Activated CD4-positive, alpha-beta T cell treated with anti-CD3 and anti-CD28 coated beads, Interleukin-10, Interleukin-2, amounts not matched to agents 100 ng/mL and 50 ng/mL, durations not matched to agents 16 hours and 8 hours (primary cell): ENCODE measurements at regions not wholly inside any gene's neighbourhood (a gene's known extent, or its start where the extent isn't known, plus 50 kb on each side); places are given as distances from the start of the nearest gene placed in this dataset.
"Not testable (repeated sequence)": the region's sequence is repeated elsewhere in the genome, so short reads cannot be mapped to it uniquely, and the experiment has no call there.

Experiments
- DNase-seq: peaks from one replicate; pipeline ENCODE4 v3.0.0-alpha.2; 2020

- DNase-seq: no peak
Observed at GRCh38 chr14:49092345-49092744, 493.8 kb downstream of the RPS29 start.

DNA sequence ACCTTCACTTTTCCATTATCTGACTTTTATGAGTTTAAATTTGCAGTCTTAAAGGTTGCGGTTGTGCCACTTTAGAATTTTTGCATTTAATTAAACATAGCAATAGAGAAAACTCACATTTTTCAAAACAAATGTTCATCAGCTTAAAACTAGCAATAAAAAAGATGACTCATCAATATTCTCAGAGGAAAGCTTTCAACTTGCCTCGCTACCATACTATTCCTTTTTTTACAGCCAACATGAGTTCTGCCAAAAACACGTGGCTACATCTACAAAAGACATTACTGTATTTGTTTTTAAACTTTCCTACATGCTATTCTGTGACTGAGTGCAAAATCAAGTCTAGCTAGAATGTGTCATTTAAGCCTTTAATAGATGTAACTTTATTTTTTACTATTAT, 497.1 kb downstream of the RPS29 start:
- DNase-seq: no peak

- not testable (repeated sequence) for DNase-seq
Observed at GRCh38 chr14:49073292-49073691, 512.9 kb downstream of the RPS29 start.

DNA sequence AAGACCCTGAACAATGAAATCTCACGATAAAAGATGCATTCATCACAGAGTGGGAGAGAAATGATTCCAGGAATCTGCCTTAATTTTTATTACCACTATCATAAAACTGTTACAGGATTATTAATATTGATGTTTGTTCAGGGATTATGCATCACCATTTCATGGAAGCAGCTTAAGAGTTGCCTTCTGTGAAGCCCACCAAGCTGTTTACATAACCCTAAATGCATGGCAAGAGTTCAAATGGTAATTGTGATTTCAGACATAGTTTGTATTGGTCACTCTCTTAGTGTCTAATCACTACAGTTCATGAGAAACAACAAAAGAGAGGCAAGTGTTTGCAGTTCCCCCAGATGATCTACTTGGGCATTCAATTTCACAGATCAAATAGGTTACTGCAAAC, 527.7 kb downstream of the RPS29 start:
- no peak for DNase-seq

- DNase-seq: no peak
Observed at GRCh38 chr14:49057838-49058510, 528.2 kb downstream of the RPS29 start.

GRCh38 chr14:49056021-49056420, 530.2 kb downstream of the RPS29 start:
- DNase-seq: no peak

DNA sequence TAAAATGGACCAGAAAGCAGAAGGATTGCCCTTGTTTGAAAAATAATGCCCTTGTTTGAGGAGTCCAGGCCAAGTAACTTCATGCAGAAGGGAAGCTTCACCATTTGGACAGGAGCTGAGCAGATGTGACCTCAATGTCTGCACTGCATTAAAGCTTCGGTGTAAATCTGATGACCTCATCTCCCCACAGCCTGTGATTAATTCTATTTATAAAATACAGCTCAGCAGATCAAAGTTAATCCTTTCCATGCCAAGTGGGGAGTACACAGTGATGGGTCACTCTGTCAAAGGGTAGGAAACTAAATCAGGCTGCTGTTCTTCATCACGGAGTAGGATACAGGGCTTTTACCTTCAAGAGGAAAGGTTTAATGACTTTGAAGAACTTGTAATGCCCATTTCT, 533.7 kb downstream of the RPS29 start:
- no peak for DNase-seq

- DNase-seq: no peak
Observed at GRCh38 chr14:49051328-49052060, 534.7 kb downstream of the RPS29 start.

DNA sequence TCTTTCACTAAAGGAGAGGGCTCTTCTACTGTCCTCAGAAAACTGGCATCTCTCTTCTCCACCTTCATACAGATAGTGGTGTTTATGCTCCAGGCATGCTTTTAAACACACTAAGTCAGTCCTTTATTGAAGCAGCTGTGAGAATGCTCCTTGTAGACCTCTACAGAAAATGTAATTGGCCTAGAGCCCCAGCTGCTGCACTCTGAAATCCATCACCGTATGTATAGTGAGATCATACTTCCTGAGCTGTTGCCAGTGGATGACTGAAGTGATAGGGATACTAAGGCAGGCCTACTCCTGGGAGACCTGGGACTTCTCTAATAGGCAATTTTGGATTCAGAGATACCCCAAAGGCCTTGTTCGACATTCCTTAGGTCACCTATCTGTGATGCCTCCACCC, 535.4 kb downstream of the RPS29 start:
- no peak for DNase-seq

DNA sequence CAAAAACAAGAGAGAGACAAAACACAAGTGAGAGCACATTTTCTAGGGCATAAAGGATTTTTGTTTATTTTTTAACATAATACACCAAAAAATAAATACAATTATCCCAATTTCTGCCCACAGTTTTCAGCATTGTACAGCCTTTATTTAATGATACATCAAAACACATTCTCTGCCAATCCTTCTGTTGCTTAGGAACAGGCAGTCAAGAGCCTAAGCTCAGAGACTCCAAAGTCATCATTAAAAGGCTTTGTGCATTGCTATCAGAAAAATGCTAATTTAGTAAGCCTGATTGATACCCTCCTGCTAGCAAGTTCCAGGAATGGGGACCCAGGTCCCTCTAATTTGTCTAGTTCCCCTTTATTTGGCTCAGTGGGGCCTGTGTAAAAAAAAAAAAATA, 536.5 kb downstream of the RPS29 start:
- no peak for DNase-seq

GRCh38 chr14:49044981-49045380, 541.2 kb downstream of the RPS29 start:
- DNase-seq: no peak

DNA sequence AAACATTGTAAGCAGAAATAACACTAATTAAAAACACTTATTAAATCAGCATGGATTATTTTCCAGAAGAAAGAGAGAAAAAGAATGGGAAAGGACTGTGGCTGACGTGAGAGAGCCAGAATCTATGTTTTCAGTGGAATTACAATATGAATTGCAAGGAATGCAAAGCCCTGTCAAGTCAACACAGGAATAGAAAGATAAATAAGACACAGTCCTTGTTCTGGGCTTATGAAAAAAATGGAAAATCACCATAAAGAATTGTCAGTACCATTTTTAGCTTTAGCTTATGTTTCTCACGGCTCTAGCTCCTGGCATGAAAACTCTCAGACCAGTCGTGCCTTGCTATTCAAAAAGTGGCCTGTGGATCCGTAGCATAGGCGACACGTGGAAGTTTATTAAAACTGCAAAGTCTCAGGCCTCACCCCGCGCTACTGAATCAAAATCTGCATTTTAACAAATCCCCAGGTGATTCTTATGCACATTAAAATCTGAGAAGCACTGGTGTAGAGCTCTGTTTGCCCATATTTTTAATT, 549.1 kb downstream of the RPS29 start:
- DNase-seq: no peak

DNA sequence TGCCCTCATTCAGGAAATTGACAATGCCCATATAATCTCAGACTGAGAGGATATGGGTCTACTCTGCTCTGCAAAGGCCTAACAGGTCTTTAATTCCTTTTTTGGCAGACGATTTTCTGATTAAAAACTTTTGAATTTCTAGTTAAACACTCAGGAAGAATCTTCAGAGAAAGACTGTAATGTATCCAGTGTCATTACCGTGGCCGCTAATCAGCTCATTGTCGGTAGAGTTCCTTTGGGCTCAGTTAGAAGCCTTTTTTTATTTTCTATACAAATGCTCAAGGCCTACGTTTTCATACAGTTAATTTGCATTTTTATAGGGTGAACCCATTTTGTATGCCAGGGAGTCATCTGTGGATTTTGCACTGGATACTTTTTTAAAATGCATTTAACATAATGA, 549.9 kb downstream of the RPS29 start:
- DNase-seq: no peak

GRCh38 chr14:49033131-49033530, 553.0 kb downstream of the RPS29 start:
- no peak for DNase-seq

DNA sequence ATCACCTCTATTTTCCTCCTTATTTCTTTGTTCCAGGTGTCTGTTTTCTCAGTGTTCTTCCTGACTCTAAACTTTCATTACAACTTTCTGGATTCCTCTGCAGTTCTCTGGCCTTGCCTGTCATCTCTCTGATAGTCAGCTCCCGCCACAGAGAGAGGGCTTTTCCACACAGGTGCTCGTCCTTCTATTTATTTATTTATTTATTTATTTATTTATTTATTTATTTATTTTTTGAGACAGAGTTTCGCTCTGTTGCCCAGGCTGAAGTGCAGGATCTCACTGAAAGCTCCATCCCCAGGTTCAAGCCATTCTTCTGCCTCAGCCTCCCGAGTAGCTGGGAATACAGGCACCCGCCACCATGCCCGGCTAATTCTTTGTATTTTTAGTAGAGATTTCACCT, 554.5 kb downstream of the RPS29 start:
- DNase-seq: not testable (repeated sequence)

- DNase-seq: no peak
Observed at GRCh38 chr14:49019467-49020115, 566.6 kb downstream of the RPS29 start.

DNA sequence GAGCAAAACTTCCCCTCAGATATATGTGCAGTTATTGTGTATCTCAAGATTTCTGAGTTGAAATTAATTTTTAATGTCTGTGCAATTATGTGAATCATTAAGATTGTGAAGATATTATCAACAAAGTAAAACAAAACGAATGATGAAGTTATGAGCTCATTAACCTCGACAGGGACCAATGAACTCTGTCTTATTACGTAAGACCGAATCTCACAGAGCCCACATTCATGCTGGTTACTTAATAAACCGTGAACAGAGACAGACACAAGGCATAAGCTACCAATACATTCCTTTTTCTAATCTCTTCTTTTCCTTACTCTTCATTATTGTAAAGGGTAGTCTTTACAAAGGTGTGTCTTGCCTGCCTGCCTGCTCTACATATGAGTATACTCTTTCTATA, 568.7 kb downstream of the RPS29 start:
- DNase-seq: no peak

DNA sequence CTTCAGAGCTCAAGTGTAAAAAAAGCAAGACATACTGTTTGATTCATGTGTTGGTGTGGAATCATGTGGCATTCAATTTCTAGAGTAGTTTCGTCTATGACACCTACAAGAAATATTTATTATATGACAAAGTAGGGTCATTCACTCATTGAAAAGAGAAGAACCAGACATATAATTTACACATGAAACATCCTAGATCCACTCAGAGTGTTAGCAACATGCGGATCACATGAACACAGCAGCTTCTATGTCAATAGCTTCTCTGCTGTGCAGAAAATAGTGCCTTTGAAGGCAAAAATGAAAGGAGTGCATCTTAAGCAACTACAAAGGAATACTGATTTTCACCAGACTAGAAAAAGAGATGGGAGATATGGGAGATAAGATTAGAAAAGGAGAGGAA, 569.8 kb downstream of the RPS29 start:
- DNase-seq: no peak

- DNase-seq: no peak
Observed at GRCh38 chr14:49014476-49014875, 571.7 kb downstream of the RPS29 start.

DNA sequence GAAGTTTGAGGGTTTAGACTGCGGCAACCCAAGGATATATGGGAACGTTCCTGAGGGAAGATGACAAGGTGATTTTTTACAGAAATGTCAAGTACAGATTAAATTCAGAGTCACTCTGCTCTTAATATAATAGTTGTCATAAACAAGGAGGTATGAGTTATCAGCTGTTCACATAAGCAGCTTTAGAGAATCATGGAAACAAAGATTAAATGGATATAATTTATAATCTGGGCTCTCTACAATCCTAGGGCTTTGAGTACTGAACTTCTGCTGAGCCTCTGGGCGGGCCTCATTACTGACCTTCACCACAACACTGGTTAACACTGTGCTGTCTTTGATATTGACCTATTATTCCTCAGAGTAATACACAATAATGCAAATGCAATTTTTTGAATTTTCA, 577.8 kb downstream of the RPS29 start:
- DNase-seq: no peak

- no peak for DNase-seq
Observed at GRCh38 chr14:48991141-48991540, 595.0 kb downstream of the RPS29 start.

DNA sequence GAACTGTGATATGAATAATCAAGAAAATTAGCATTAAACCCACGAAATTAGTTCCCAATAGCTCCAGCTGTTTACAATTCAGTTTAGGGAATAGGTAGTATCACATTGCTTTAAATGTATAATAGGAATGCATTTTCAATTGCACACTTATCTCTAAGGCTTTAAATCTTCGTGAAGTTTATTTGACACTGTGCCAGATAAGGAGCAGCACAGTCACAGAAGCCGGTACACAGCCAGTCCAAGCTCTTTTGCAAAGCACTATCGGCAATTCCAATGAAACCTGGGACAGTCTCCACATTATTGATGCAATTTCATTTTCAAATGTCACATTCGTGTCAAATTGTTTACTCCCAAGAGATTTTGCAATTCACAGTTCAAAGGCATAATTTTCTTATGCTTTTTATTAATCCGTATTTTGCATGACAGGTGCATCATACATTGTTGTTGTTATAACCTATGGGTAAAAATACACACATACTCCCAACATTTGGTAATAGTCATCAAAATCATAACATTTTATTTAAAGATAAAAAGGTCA, 602.8 kb downstream of the RPS29 start:
- DNase-seq: no peak

DNA sequence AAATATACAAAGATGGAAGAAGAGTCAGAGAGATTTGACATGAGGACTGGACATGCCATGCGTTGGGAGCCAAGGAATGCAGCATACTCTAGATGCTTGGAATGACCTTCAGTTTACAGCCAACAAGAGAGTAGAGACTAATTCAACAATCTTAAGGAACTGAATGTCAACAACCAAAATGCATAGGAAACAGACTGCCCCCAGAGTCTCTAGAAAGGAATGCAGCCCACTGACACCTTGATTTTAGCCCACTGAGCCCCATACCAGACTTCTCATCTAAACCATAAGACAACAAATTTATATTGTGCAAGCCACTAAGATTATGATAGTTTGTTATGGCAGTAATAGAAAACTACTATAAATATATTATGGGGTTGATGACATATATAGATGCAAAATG, 611.2 kb downstream of the RPS29 start:
- DNase-seq: no peak

- no peak for DNase-seq
Observed at GRCh38 chr14:48973151-48973550, 613.0 kb downstream of the RPS29 start.
